ENCODE measurements at regions not wholly inside any gene's neighbourhood (a gene's known extent, or its start where the extent isn't known, plus 50 kb on each side); places are given as distances from the start of the nearest gene placed in this dataset.

DNA sequence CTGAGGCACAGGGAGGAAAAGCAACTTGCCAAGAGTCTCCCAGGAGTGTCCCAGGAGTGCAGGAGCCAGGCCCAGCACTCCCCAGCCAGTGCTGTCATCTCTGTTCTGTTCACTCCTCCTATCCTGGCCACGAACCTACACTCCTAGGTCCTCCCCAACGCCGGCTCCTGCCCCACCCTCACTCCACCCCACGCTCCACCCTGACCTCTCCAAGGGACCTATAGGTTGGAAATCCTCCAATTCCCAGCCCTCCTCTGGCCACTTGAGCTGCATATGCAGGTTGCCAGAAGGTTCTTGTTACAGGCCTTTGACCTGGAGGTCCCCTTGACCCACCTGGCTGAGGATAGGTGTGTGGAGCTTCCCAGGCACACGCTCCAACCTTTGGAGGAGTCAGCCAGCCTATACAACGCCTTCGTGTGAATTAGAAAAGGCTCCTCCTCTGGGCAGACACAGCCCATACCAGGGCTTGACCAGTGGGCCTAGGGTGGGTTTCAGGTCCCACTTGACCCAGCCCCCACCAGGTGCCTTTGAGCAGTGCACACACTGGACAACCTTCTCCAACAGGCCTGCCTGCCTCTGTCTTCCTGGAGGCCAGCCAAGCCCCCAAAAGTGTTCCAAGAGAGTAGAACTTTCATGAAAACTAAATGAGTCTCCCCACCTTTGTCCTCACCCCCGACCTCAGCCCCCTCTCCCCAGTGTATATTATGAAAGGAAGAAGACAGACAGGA lies 167.2 kb upstream of the TLE3 start:
- Histone ChIP-seq H3K9me3 (ENCODE audit: control insufficient read depth in 2 of 2, low read length in 2 of 2) (no peaks in the 10 kb centered on the region), H3K4me3 (ENCODE audit: low read length in 2 of 2) (no peak overlapping the region), H3K9ac (ENCODE audit: low read length in 2 of 2) (no peak overlapping the region), H3K27me3 (ENCODE audit: control insufficient read depth in 1 of 2, insufficient read depth in 2 of 2, low read length in 2 of 2) (no peaks in the 10 kb centered on the region), H3K36me3 (ENCODE audit: control insufficient read depth in 2 of 2, insufficient read depth in 2 of 2, low read length in 2 of 2) (no peaks in the 10 kb centered on the region), H3K4me1 (ENCODE audit: control insufficient read depth, insufficient read depth, low read length) (peaks cover 38% of the 10 kb centered on the region), H3K27ac (ENCODE audit: low read length) (no peak overlapping the region)

DNA sequence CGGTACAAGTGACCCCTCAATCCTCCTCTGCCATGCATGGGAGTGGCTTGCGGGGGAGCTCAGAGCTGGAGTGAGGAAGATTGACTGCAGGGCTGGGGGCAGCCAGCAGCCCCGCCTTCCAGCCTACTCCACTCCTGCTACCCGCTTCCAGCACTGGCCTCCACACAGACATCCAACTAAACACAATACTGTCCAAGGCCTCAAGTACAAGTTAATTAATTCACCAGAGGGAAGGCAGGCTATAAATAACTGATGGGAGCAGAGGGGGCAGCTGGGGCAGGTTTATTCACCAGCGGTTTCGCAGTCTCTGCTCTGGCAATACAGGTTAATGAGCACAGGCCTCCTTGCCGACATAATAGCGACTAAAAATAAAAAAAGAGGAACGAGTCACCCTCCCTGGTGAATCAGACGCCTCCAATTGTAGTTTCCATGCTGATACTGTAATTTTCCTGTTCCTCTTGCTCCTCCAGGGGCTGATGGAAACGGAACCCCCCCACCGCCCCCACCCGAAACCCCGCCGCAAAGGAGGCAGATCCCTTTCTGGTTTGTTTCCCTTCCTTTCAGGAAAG lies 166.4 kb upstream of the TLE3 start:
- no peak overlapping the region for H3K9ac ChIP-seq (ENCODE audit: low read length in 2 of 2)
- H3K36me3 ChIP-seq (ENCODE audit: control insufficient read depth in 2 of 2, insufficient read depth in 2 of 2, low read length in 2 of 2): no peaks in the 10 kb centered on the region
- no peaks in the 10 kb centered on the region for H3K9me3 ChIP-seq (ENCODE audit: control insufficient read depth in 2 of 2, low read length in 2 of 2)
- H3K27ac ChIP-seq (ENCODE audit: low read length): no peak overlapping the region
- no peaks in the 10 kb centered on the region for H3K27me3 ChIP-seq (ENCODE audit: control insufficient read depth in 1 of 2, insufficient read depth in 2 of 2, low read length in 2 of 2)
- H3K4me3 ChIP-seq (ENCODE audit: low read length in 2 of 2): peak overlapping the region in 1 of 2 donors; percentile 40
- peaks cover 32% of the 10 kb centered on the region for H3K4me1 ChIP-seq (ENCODE audit: control insufficient read depth, insufficient read depth, low read length)

GRCh38 chr15:70262591-70263274 lies 165.0 kb upstream of the TLE3 start:
- Histone ChIP-seq H3K4me3 (ENCODE audit: low read length in 2 of 2) (no peak overlapping the region), H3K9me3 (ENCODE audit: control insufficient read depth in 2 of 2, low read length in 2 of 2) (no peaks in the 10 kb centered on the region), H3K4me1 (ENCODE audit: control insufficient read depth, insufficient read depth, low read length) (peaks cover 39% of the 10 kb centered on the region), H3K36me3 (ENCODE audit: control insufficient read depth in 2 of 2, insufficient read depth in 2 of 2, low read length in 2 of 2) (no peaks in the 10 kb centered on the region), H3K27me3 (ENCODE audit: control insufficient read depth in 1 of 2, insufficient read depth in 2 of 2, low read length in 2 of 2) (no peaks in the 10 kb centered on the region), H3K9ac (ENCODE audit: low read length in 2 of 2) (no peak overlapping the region), H3K27ac (ENCODE audit: low read length) (no peak overlapping the region)

DNA sequence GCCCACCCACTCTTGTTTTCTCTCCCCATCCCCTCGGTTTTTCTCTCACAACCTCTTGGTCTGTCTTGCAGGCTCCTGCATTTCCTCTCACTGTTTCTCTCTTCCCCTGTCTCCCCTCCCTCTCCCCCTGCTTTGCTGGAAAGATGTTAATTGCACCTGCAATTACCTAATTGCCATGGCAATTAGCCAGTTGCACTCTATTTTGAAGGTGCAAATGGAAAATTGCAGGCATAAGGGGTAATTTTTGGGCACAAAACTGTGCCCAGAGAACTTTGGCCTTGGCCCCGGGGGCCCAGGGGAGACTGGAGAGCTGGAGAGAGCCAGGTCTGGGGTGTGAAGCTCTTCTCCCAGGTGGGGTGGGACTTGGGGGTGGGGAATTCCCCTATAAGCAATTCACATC lies 164.5 kb upstream of the TLE3 start:
- Histone ChIP-seq H3K27ac (ENCODE audit: low read length) (no peak overlapping the region), H3K4me3 (ENCODE audit: low read length in 2 of 2) (no peak overlapping the region), H3K4me1 (ENCODE audit: control insufficient read depth, insufficient read depth, low read length) (peaks cover 36% of the 10 kb centered on the region), H3K9ac (ENCODE audit: low read length in 2 of 2) (no peak overlapping the region), H3K27me3 (ENCODE audit: control insufficient read depth in 1 of 2, insufficient read depth in 2 of 2, low read length in 2 of 2) (no peaks in the 10 kb centered on the region), H3K36me3 (ENCODE audit: control insufficient read depth in 2 of 2, insufficient read depth in 2 of 2, low read length in 2 of 2) (no peaks in the 10 kb centered on the region), H3K9me3 (ENCODE audit: control insufficient read depth in 2 of 2, low read length in 2 of 2) (no peaks in the 10 kb centered on the region)

- H3K4me3 ChIP-seq (ENCODE audit: low read length in 2 of 2): no peak overlapping the region
- no peaks in the 10 kb centered on the region for H3K36me3 ChIP-seq (ENCODE audit: control insufficient read depth in 2 of 2, insufficient read depth in 2 of 2, low read length in 2 of 2)
- H3K4me1 ChIP-seq (ENCODE audit: control insufficient read depth, insufficient read depth, low read length): peaks cover 31% of the 10 kb centered on the region
- no peaks in the 10 kb centered on the region for H3K9me3 ChIP-seq (ENCODE audit: control insufficient read depth in 2 of 2, low read length in 2 of 2)
- H3K27me3 ChIP-seq (ENCODE audit: control insufficient read depth in 1 of 2, insufficient read depth in 2 of 2, low read length in 2 of 2): no peaks in the 10 kb centered on the region
- no peak overlapping the region for H3K27ac ChIP-seq (ENCODE audit: low read length)
- H3K9ac ChIP-seq (ENCODE audit: low read length in 2 of 2): no peak overlapping the region
These were observed 163.4 kb upstream of the TLE3 start for GRCh38 chr15:70261083-70261482.

DNA sequence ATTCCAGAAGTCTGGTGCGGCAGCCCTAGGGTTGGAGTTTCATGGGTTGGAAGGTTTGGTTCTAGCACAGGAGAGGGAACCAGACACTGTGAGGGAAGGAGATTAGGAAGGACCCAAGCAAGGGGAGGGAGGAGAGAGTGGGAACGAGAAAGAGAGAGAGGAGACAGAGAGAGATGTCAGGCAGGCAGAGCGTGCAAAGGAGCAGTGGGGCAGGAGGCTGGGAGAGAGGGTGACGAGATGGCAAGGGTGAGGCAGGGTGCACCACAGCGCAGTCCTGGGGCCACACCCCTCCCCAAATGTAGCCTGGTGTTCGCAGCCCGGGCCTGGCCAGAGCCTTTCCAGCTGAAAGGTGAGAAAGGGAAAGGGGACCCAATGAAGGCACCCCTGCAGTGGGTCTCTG lies 162.9 kb upstream of the TLE3 start:
- Histone ChIP-seq H3K27ac (ENCODE audit: low read length) (no peak overlapping the region), H3K4me1 (ENCODE audit: control insufficient read depth, insufficient read depth, low read length) (peaks cover 31% of the 10 kb centered on the region), H3K27me3 (ENCODE audit: control insufficient read depth in 1 of 2, insufficient read depth in 2 of 2, low read length in 2 of 2) (no peaks in the 10 kb centered on the region), H3K4me3 (ENCODE audit: low read length in 2 of 2) (no peak overlapping the region), H3K9me3 (ENCODE audit: control insufficient read depth in 2 of 2, low read length in 2 of 2) (no peaks in the 10 kb centered on the region), H3K9ac (ENCODE audit: low read length in 2 of 2) (no peak overlapping the region), H3K36me3 (ENCODE audit: control insufficient read depth in 2 of 2, insufficient read depth in 2 of 2, low read length in 2 of 2) (no peaks in the 10 kb centered on the region)

GRCh38 chr15:70259640-70260508 lies 162.2 kb upstream of the TLE3 start:
- Histone ChIP-seq H3K9me3 (ENCODE audit: control insufficient read depth in 2 of 2, low read length in 2 of 2) (no peaks in the 10 kb centered on the region), H3K9ac (ENCODE audit: low read length in 2 of 2) (no peak overlapping the region), H3K27ac (ENCODE audit: low read length) (no peak overlapping the region), H3K4me1 (ENCODE audit: control insufficient read depth, insufficient read depth, low read length) (peaks cover 29% of the 10 kb centered on the region), H3K4me3 (ENCODE audit: low read length in 2 of 2) (no peak overlapping the region), H3K36me3 (ENCODE audit: control insufficient read depth in 2 of 2, insufficient read depth in 2 of 2, low read length in 2 of 2) (no peaks in the 10 kb centered on the region), H3K27me3 (ENCODE audit: control insufficient read depth in 1 of 2, insufficient read depth in 2 of 2, low read length in 2 of 2) (no peaks in the 10 kb centered on the region)

- Histone ChIP-seq H3K4me3 (ENCODE audit: low read length in 2 of 2) (peak overlapping the region in 1 of 2 donors; percentile 15), H3K27ac (ENCODE audit: low read length) (no peak overlapping the region), H3K4me1 (ENCODE audit: control insufficient read depth, insufficient read depth, low read length) (peaks cover 22% of the 10 kb centered on the region), H3K9ac (ENCODE audit: low read length in 2 of 2) (no peak overlapping the region), H3K27me3 (ENCODE audit: control insufficient read depth in 1 of 2, insufficient read depth in 2 of 2, low read length in 2 of 2) (no peaks in the 10 kb centered on the region), H3K9me3 (ENCODE audit: control insufficient read depth in 2 of 2, low read length in 2 of 2) (no peaks in the 10 kb centered on the region), H3K36me3 (ENCODE audit: control insufficient read depth in 2 of 2, insufficient read depth in 2 of 2, low read length in 2 of 2) (no peaks in the 10 kb centered on the region)
These were observed 161.3 kb upstream of the TLE3 start for GRCh38 chr15:70259028-70259424.

DNA sequence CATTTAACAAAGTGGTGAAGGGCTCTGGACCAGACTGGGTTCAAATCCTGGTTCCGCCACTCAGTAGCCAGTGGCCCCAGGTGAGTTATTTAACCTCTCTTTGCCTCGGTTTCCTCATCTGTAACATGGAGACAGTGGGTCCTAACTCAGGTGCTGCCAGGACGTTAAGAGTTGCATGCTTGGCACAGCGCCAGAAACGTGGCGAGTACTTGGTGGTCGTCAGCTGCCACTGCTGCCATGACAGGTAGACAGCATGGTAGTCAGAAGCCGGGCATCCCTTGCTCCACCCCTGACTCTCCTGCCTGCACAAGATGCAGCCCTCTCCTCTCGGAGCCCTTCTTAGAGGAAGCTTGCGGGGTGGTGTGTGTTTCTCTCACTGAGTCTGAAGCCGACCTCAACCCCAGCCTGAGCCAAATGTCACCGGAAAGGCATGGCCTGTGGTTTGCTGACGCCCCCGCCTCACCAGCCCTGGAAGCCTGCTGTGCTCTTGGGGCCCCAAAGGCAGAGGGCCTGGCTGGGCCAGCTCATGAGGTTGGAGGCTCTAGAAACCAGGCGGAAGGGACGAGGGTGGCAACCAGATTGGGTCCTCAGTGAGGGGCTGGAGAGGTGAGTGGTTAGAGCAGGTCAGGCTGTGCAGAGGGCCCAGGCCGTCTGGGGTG lies 160.8 kb upstream of the TLE3 start:
- peaks cover 17% of the 10 kb centered on the region for H3K4me1 ChIP-seq (ENCODE audit: control insufficient read depth, insufficient read depth, low read length)
- no peaks in the 10 kb centered on the region for H3K36me3 ChIP-seq (ENCODE audit: control insufficient read depth in 2 of 2, insufficient read depth in 2 of 2, low read length in 2 of 2)
- peak overlapping the region in 1 of 2 donors; percentile 15 for H3K4me3 ChIP-seq (ENCODE audit: low read length in 2 of 2)
- no peaks in the 10 kb centered on the region for H3K9me3 ChIP-seq (ENCODE audit: control insufficient read depth in 2 of 2, low read length in 2 of 2)
- no peak overlapping the region for H3K9ac ChIP-seq (ENCODE audit: low read length in 2 of 2)
- H3K27me3 ChIP-seq (ENCODE audit: control insufficient read depth in 1 of 2, insufficient read depth in 2 of 2, low read length in 2 of 2): no peaks in the 10 kb centered on the region
- H3K27ac ChIP-seq (ENCODE audit: low read length): no peak overlapping the region

GRCh38 chr15:70257573-70258248 lies 160.0 kb upstream of the TLE3 start:
- Histone ChIP-seq H3K4me1 (ENCODE audit: control insufficient read depth, insufficient read depth, low read length) (peaks cover 9% of the 10 kb centered on the region), H3K27ac (ENCODE audit: low read length) (no peak overlapping the region), H3K9me3 (ENCODE audit: control insufficient read depth in 2 of 2, low read length in 2 of 2) (no peaks in the 10 kb centered on the region), H3K4me3 (ENCODE audit: low read length in 2 of 2) (no peak overlapping the region), H3K36me3 (ENCODE audit: control insufficient read depth in 2 of 2, insufficient read depth in 2 of 2, low read length in 2 of 2) (no peaks in the 10 kb centered on the region), H3K27me3 (ENCODE audit: control insufficient read depth in 1 of 2, insufficient read depth in 2 of 2, low read length in 2 of 2) (no peaks in the 10 kb centered on the region), H3K9ac (ENCODE audit: low read length in 2 of 2) (no peak overlapping the region)
